Activated CD4-positive, alpha-beta T cell treated with anti-CD3 and anti-CD28 coated beads, Interleukin-2, amount 10 ng/mL, durations not matched to agents 24 days and 14 days (primary cell): ENCODE measurements at regions not wholly inside any gene's neighbourhood (a gene's known extent, or its start where the extent isn't known, plus 50 kb on each side); places are given as distances from the start of the nearest gene placed in this dataset.
"Not testable (repeated sequence)": the region's sequence is repeated elsewhere in the genome, so short reads cannot be mapped to it uniquely, and the experiment has no call there.

ENCODE experiments used
- DNase-seq: peaks from one replicate; pipeline ENCODE4 v3.0.0; 2022
- H3K27ac Mint-ChIP-seq: one replicate; pipeline ENCODE4 v1.8.0; 2022; ENCODE audit warnings: mild to moderate bottlenecking, mixed read lengths
- H3K27me3 Mint-ChIP-seq: one replicate; pipeline ENCODE4 v1.8.0; 2022; ENCODE audit warnings: mixed read lengths
- H3K36me3 Mint-ChIP-seq: one replicate; pipeline ENCODE4 v1.8.0; 2022; ENCODE audit warnings: low read depth, mild to moderate bottlenecking, mixed read lengths
- H3K4me1 Mint-ChIP-seq: one replicate; pipeline ENCODE4 v1.8.0; 2021; ENCODE audit warnings: mixed read lengths
- H3K4me3 Mint-ChIP-seq: one replicate; pipeline ENCODE4 v1.8.0; 2022; ENCODE audit warnings: mild to moderate bottlenecking, moderate library complexity, mixed read lengths
- H3K9me3 Mint-ChIP-seq: one replicate; pipeline ENCODE4 v1.8.0; 2021; ENCODE audit warnings: mixed read lengths
- intact Hi-C: fragments of 100-400 bp; cut with micrococcal nuclease; formaldehyde crosslinking; loops from one replicate; pipeline ENCODE4 v1.15.1; 2023

GRCh38 chr2:87539151-87539943 lies 208.5 kb upstream of the PLGLB2 start:
- H3K4me1 Mint-ChIP-seq, H3K9me3 Mint-ChIP-seq, intact Hi-C loops, H3K4me3 Mint-ChIP-seq, H3K36me3 Mint-ChIP-seq, H3K27me3 Mint-ChIP-seq: not testable (repeated sequence)
- H3K27ac Mint-ChIP-seq: peak overlapping the region; percentile 58
- DNase-seq: peak; percentile 55

DNA sequence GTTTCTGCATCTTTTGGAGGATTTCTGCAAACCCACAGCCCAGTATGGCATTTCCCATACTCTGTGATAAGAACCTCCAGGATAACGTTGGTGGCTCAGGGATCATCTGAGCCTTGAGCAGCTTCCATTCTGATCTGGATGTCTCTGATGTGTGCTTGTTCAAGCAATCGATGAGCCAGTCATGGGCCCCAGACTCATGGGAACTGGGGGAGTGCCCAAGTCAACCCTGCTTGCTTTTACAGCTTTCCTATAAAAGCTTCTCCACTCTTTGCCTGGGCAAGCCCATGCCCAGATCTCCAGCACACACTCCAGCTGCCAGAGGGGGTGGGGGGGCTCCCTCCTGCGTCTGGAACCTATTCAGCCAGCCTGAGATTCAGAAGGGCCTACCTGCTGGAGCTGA lies 207.6 kb upstream of the PLGLB2 start:
- H3K9me3 Mint-ChIP-seq, intact Hi-C loops, H3K36me3 Mint-ChIP-seq, H3K4me3 Mint-ChIP-seq, H3K27me3 Mint-ChIP-seq, H3K27ac Mint-ChIP-seq, H3K4me1 Mint-ChIP-seq: not testable (repeated sequence)
- peak; percentile 34 for DNase-seq

DNA sequence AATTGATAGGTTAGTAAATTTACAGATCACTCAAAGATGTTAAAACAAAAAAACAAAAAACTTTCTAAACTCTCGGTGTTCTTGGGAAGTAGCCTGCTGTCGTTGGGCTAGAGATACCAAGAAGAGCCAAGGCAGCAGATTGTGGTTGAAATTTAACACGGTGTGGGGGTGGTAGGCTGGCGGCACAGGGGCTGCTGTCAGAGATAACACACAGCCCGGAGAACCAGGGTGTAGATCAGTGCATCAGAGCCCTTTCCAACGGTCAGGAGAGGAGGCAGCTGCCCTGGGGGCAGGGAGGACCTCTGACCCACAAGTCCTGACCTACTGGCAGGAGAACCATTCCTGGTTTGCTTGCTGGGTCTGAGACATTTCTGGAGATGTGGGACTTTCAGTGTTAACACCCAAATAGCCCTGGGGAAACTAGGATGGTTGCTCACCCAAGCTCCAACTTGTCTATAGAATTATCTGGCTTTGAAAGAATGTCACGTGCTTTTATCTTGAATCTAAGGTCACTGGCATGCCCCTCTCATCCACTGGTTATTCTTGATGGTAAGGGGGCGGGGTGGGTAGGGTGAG lies 205.2 kb upstream of the PLGLB2 start:
- DNase-seq: peak; percentile 75
- H3K9me3 Mint-ChIP-seq, H3K36me3 Mint-ChIP-seq, intact Hi-C loops, H3K27me3 Mint-ChIP-seq, H3K4me1 Mint-ChIP-seq: not testable (repeated sequence)
- Mint-ChIP-seq H3K27ac (peak overlapping the region; percentile 92), H3K4me3 (peak overlapping the region; percentile 68)

DNA sequence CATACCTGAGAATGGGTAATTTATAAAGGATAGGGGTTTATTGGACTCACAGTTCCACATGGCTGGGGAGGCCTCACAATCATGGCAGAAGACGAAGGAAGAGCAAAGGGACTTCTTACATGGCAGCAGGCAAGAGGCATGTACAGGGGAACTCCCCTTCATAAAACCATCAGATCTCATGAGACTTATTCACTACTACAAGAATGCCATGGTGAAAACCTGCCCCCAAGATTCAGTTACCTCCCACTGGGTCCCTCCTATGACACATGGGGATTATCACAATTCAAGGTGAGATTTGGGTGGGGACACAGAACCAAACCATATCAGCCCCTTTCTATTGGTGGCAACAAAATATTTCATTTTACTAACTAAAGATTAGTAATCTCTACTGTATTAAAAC lies 204.1 kb upstream of the PLGLB2 start:
- H3K27ac Mint-ChIP-seq, DNase-seq, H3K27me3 Mint-ChIP-seq, intact Hi-C loops, H3K4me3 Mint-ChIP-seq, H3K4me1 Mint-ChIP-seq, H3K9me3 Mint-ChIP-seq, H3K36me3 Mint-ChIP-seq: not testable (repeated sequence)

- peak; percentile 47 for DNase-seq
- H3K4me1 Mint-ChIP-seq, H3K36me3 Mint-ChIP-seq, intact Hi-C loops, H3K4me3 Mint-ChIP-seq, H3K9me3 Mint-ChIP-seq, H3K27me3 Mint-ChIP-seq: not testable (repeated sequence)
- peak overlapping the region; percentile 56 for H3K27ac Mint-ChIP-seq
Measured at GRCh38 chr2:87547106-87547505, 200.8 kb upstream of the PLGLB2 start.

- intact Hi-C loops, H3K9me3 Mint-ChIP-seq, H3K27me3 Mint-ChIP-seq, H3K4me1 Mint-ChIP-seq, DNase-seq, H3K36me3 Mint-ChIP-seq, H3K4me3 Mint-ChIP-seq: not testable (repeated sequence)
- peak overlapping the region; percentile 60 for H3K27ac Mint-ChIP-seq
Measured at GRCh38 chr2:87547966-87548365, 199.9 kb upstream of the PLGLB2 start.

GRCh38 chr2:87548681-87549536 lies 199.0 kb upstream of the PLGLB2 start:
- H3K4me1 Mint-ChIP-seq, H3K9me3 Mint-ChIP-seq, H3K36me3 Mint-ChIP-seq, intact Hi-C loops, H3K27me3 Mint-ChIP-seq: not testable (repeated sequence)
- DNase-seq: peak; percentile 58
- H3K27ac Mint-ChIP-seq: peak overlapping the region; percentile 95
- peak overlapping the region; percentile 64 for H3K4me3 Mint-ChIP-seq

- H3K4me3 Mint-ChIP-seq, H3K36me3 Mint-ChIP-seq, intact Hi-C loops, H3K27me3 Mint-ChIP-seq, H3K9me3 Mint-ChIP-seq, H3K4me1 Mint-ChIP-seq: not testable (repeated sequence)
- DNase-seq: peak; percentile 57
- peak overlapping the region; percentile 82 for H3K27ac Mint-ChIP-seq
Measured at GRCh38 chr2:87549561-87550202, 198.2 kb upstream of the PLGLB2 start.

GRCh38 chr2:87554678-87555077 lies 193.2 kb upstream of the PLGLB2 start:
- H3K9me3 Mint-ChIP-seq, H3K4me3 Mint-ChIP-seq, H3K27ac Mint-ChIP-seq, H3K4me1 Mint-ChIP-seq, intact Hi-C loops, H3K27me3 Mint-ChIP-seq: not testable (repeated sequence)
- H3K36me3 Mint-ChIP-seq: peaks cover 11% of the 10 kb centered on the region
- peak; percentile 37 for DNase-seq

DNA sequence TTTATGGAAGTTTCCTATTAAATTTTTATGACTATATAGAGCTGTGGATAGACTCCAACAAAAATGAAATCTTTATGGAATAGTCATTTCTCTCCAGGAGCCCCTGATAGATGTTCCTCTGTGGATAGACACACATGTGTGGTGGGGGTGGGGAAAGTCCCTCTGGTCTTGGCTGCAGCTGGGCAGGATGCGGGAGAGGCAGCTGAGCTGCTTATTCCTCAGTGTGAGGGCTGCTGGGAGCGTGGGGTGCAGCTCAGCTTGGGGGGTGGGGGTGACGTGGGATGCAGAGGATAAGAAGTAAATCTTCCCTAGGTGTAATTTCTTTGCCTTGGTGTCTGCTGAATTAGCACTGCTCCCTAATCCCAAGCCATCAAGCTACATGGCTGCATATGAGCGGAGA lies 192.8 kb upstream of the PLGLB2 start:
- H3K27ac Mint-ChIP-seq, H3K27me3 Mint-ChIP-seq, H3K9me3 Mint-ChIP-seq, H3K4me1 Mint-ChIP-seq, intact Hi-C loops, H3K4me3 Mint-ChIP-seq: not testable (repeated sequence)
- H3K36me3 Mint-ChIP-seq: peaks cover 11% of the 10 kb centered on the region
- peak; percentile 59 for DNase-seq

DNA sequence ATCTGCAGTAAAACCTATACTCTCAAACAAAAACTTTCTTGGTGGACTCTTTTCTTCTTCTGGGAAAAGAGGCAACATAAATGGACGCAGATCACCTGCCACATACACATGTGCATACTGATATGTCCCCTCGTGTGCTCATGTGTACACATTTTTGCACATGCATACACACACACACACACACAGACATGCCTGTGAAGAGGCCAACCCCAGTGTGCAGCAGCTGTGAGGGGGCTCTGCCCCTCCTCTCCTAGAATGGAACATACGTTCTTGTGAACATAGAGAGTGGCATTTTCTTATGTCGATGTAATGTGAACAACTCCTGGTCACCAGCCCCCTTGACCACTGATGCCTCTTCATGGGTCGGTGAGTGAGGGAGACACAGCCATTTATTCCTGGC lies 188.9 kb upstream of the PLGLB2 start:
- intact Hi-C loops, H3K27ac Mint-ChIP-seq, H3K9me3 Mint-ChIP-seq, H3K36me3 Mint-ChIP-seq, H3K4me1 Mint-ChIP-seq, H3K27me3 Mint-ChIP-seq, H3K4me3 Mint-ChIP-seq: not testable (repeated sequence)
- DNase-seq: peak; percentile 38

DNA sequence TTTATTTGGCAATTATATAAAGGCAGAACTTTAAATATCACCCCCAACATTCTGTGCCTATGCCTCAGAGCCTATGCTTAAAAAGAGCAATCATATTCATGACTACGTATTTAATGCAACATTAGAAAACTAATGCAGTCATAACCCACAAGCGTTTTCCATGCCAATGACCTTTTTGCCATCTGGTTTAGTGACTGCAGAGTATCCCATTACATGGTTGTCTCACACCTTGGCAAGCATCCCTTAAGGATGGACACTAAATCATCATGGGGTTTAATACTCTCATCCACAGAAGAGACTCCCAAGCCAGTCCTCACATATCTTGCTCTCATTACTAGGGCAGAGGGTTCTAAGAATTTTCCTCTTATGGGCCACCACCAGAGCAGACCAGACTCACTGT lies 188.2 kb upstream of the PLGLB2 start:
- H3K4me1 Mint-ChIP-seq, H3K27me3 Mint-ChIP-seq, H3K36me3 Mint-ChIP-seq, H3K27ac Mint-ChIP-seq, intact Hi-C loops, DNase-seq, H3K4me3 Mint-ChIP-seq, H3K9me3 Mint-ChIP-seq: not testable (repeated sequence)

DNA sequence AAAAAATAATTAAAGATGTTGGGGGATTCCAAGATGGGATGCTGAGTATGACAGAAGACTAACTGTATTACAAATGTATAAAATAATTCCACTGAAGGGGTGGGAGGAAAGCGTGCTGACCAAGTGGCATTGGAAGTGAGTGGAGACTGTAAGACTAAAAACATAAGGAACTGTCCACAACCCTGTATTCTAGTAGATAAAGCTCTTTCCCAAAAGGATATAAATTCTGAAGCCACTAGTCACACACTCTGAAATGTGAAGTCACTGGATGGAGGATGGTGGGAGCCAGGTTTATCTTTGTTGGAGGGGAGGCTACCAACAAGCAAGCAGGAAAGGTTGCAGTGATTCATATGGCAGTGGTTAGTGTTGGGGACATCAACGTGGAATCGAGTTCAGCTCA lies 182.8 kb upstream of the PLGLB2 start:
- H3K36me3 Mint-ChIP-seq: peaks cover 13% of the 10 kb centered on the region
- H3K27me3 Mint-ChIP-seq, H3K4me3 Mint-ChIP-seq, H3K27ac Mint-ChIP-seq, H3K9me3 Mint-ChIP-seq, intact Hi-C loops: not testable (repeated sequence)
- DNase-seq: peak; percentile 36
- H3K4me1 Mint-ChIP-seq: peaks cover 12% of the 10 kb centered on the region

GRCh38 chr2:87566531-87566930 lies 181.4 kb upstream of the PLGLB2 start:
- H3K4me3 Mint-ChIP-seq, H3K27me3 Mint-ChIP-seq, H3K9me3 Mint-ChIP-seq, intact Hi-C loops, DNase-seq, H3K27ac Mint-ChIP-seq: not testable (repeated sequence)
- H3K36me3 Mint-ChIP-seq: peaks cover 13% of the 10 kb centered on the region
- peaks cover 12% of the 10 kb centered on the region for H3K4me1 Mint-ChIP-seq
